Activated CD8-positive, alpha-beta memory T cell treated with anti-CD3 and anti-CD28 coated beads, Interleukin-2, amount 10 ng/mL, durations not matched to agents 7 days and 5 days (primary cell): ENCODE measurements at regions not wholly inside any gene's neighbourhood (a gene's known extent, or its start where the extent isn't known, plus 50 kb on each side); places are given as distances from the start of the nearest gene placed in this dataset.
"Not testable (repeated sequence)": the region's sequence is repeated elsewhere in the genome, so short reads cannot be mapped to it uniquely, and the experiment has no call there.

Source experiments
- ATAC-seq: fragments of 150-1000 bp; cut with Tn5 transposase; one replicate; pipeline ENCODE4 v1.10.0; 2021; ENCODE audit warnings: moderate library complexity
- CTCF ChIA-PET: fragments of 350-600 bp; sonication (Branson Sonifier 250); formaldehyde crosslinking; loops from one replicate; lab custom pipeline; 2021; ENCODE audit warnings: antibody characterized with exemption; lab: Charles Lee
- DNase-seq: peaks from one replicate; pipeline ENCODE4 v3.0.0-alpha.2; 2020
- H3K27ac Mint-ChIP-seq: one replicate; pipeline ENCODE4 v1.8.0; 2021; ENCODE audit warnings: mild to moderate bottlenecking, mixed read lengths
- H3K27me3 Mint-ChIP-seq: one replicate; pipeline ENCODE4 v1.8.0; 2021; ENCODE audit warnings: mixed read lengths
- H3K36me3 Mint-ChIP-seq: one replicate; pipeline ENCODE4 v1.8.0; 2021; ENCODE audit warnings: mild to moderate bottlenecking, mixed read lengths
- H3K4me1 Mint-ChIP-seq: one replicate; pipeline ENCODE4 v1.8.0; 2021; ENCODE audit warnings: mixed read lengths
- H3K4me3 Mint-ChIP-seq: one replicate; pipeline ENCODE4 v1.8.0; 2021; ENCODE audit warnings: mild to moderate bottlenecking, moderate library complexity, mixed read lengths
- H3K9me3 Mint-ChIP-seq: one replicate; pipeline ENCODE4 v1.8.0; 2022; ENCODE audit warnings: low read depth, mixed read lengths

GRCh38 chr3:139227827-139228226 lies 116.0 kb upstream of the MRPS22 start:
- no peak overlapping the region for H3K4me3 Mint-ChIP-seq
- H3K36me3 Mint-ChIP-seq: no peaks in the 10 kb centered on the region
- peaks cover 1% of the 10 kb centered on the region for H3K4me1 Mint-ChIP-seq
- DNase-seq (no peak), ATAC-seq (no peak)
- H3K27me3 Mint-ChIP-seq: no peaks in the 10 kb centered on the region
- CTCF ChIA-PET: no interaction called here
- no peak overlapping the region for H3K27ac Mint-ChIP-seq
- no peaks in the 10 kb centered on the region for H3K9me3 Mint-ChIP-seq

- no peaks in the 10 kb centered on the region for H3K36me3 Mint-ChIP-seq
- H3K4me3 Mint-ChIP-seq: no peak overlapping the region
- H3K27ac Mint-ChIP-seq: no peak overlapping the region
- ATAC-seq: no peak
- CTCF ChIA-PET: interaction anchor here (0.7 kb wide), 1 partner anchor 57 kb away, joined by 3 read pairs; no protein-coding TSS in a partner anchor
- H3K27me3 Mint-ChIP-seq: peaks cover 5% of the 10 kb centered on the region
- no peak for DNase-seq
- no peaks in the 10 kb centered on the region for H3K9me3 Mint-ChIP-seq
- no peaks in the 10 kb centered on the region for H3K4me1 Mint-ChIP-seq
Measured at GRCh38 chr3:139230391-139230790, 113.4 kb upstream of the MRPS22 start.

- ATAC-seq: no peak
- no peak overlapping the region for H3K27ac Mint-ChIP-seq
Measured at GRCh38 chr3:139231555-139232281, 112.1 kb upstream of the MRPS22 start.

GRCh38 chr3:139232341-139232740 lies 111.5 kb upstream of the MRPS22 start:
- H3K9me3 Mint-ChIP-seq, CTCF ChIA-PET, H3K4me1 Mint-ChIP-seq, H3K27ac Mint-ChIP-seq, ATAC-seq, DNase-seq, H3K4me3 Mint-ChIP-seq, H3K36me3 Mint-ChIP-seq: not testable (repeated sequence)
- peaks cover 10% of the 10 kb centered on the region for H3K27me3 Mint-ChIP-seq

More at GRCh38 chr3:139231555-139232281, 112.1 kb upstream of the MRPS22 start:
- no peak for DNase-seq
- no peak overlapping the region for H3K4me3 Mint-ChIP-seq
- H3K9me3 Mint-ChIP-seq: no peaks in the 10 kb centered on the region
- no peaks in the 10 kb centered on the region for H3K36me3 Mint-ChIP-seq
- H3K27me3 Mint-ChIP-seq: peaks cover 5% of the 10 kb centered on the region
- no peaks in the 10 kb centered on the region for H3K4me1 Mint-ChIP-seq
- CTCF ChIA-PET: no interaction called here

- Mint-ChIP-seq H3K27me3 (peaks cover 22% of the 10 kb centered on the region), H3K4me3 (no peak overlapping the region), H3K36me3 (no peaks in the 10 kb centered on the region), H3K27ac (no peak overlapping the region), H3K9me3 (no peaks in the 10 kb centered on the region), H3K4me1 (no peaks in the 10 kb centered on the region)
- no peak for DNase-seq
- CTCF ChIA-PET: no interaction called here
- no peak for ATAC-seq
Measured at GRCh38 chr3:139234491-139234890, 109.3 kb upstream of the MRPS22 start.

GRCh38 chr3:139235192-139235591 lies 108.6 kb upstream of the MRPS22 start:
- no peaks in the 10 kb centered on the region for H3K36me3 Mint-ChIP-seq
- H3K4me3 Mint-ChIP-seq: no peak overlapping the region
- no peak overlapping the region for H3K27ac Mint-ChIP-seq
- ATAC-seq: no peak
- H3K9me3 Mint-ChIP-seq: no peaks in the 10 kb centered on the region
- H3K27me3 Mint-ChIP-seq: peaks cover 28% of the 10 kb centered on the region
- CTCF ChIA-PET: no interaction called here
- no peaks in the 10 kb centered on the region for H3K4me1 Mint-ChIP-seq
- no peak for DNase-seq

GRCh38 chr3:139236336-139236735 lies 107.5 kb upstream of the MRPS22 start:
- CTCF ChIA-PET: no interaction called here
- H3K36me3 Mint-ChIP-seq: no peaks in the 10 kb centered on the region
- H3K9me3 Mint-ChIP-seq: no peaks in the 10 kb centered on the region
- ATAC-seq (no peak), DNase-seq (no peak)
- no peak overlapping the region for H3K27ac Mint-ChIP-seq
- no peaks in the 10 kb centered on the region for H3K4me1 Mint-ChIP-seq
- H3K27me3 Mint-ChIP-seq: peaks cover 32% of the 10 kb centered on the region
- H3K4me3 Mint-ChIP-seq: no peak overlapping the region

- CTCF ChIA-PET: no interaction called here
- no peak overlapping the region for H3K27ac Mint-ChIP-seq
- H3K4me3 Mint-ChIP-seq: no peak overlapping the region
- H3K4me1 Mint-ChIP-seq: no peaks in the 10 kb centered on the region
- H3K9me3 Mint-ChIP-seq: no peaks in the 10 kb centered on the region
- H3K27me3 Mint-ChIP-seq: peaks cover 44% of the 10 kb centered on the region
- no peaks in the 10 kb centered on the region for H3K36me3 Mint-ChIP-seq
- DNase-seq (no peak), ATAC-seq (no peak)
Measured at GRCh38 chr3:139238281-139239030, 105.4 kb upstream of the MRPS22 start.

- Mint-ChIP-seq H3K36me3 (no peaks in the 10 kb centered on the region), H3K27ac (no peak overlapping the region), H3K4me1 (no peaks in the 10 kb centered on the region), H3K4me3 (no peak overlapping the region), H3K27me3 (peaks cover 45% of the 10 kb centered on the region), H3K9me3 (no peaks in the 10 kb centered on the region)
- CTCF ChIA-PET: no interaction called here
- ATAC-seq (no peak), DNase-seq (no peak)
Measured at GRCh38 chr3:139239550-139239949, 104.3 kb upstream of the MRPS22 start.

- DNase-seq: no peak
- Mint-ChIP-seq H3K4me3 (no peak overlapping the region), H3K36me3 (no peaks in the 10 kb centered on the region), H3K9me3 (no peaks in the 10 kb centered on the region), H3K4me1 (no peaks in the 10 kb centered on the region), H3K27me3 (peaks cover 47% of the 10 kb centered on the region), H3K27ac (no peak overlapping the region)
- CTCF ChIA-PET: no interaction called here
- no peak for ATAC-seq
Measured at GRCh38 chr3:139241783-139242182, 102.0 kb upstream of the MRPS22 start.

- H3K36me3 Mint-ChIP-seq: no peaks in the 10 kb centered on the region
Measured at GRCh38 chr3:139243710-139244109, 100.1 kb upstream of the MRPS22 start.

GRCh38 chr3:139248593-139249255 lies 95.1 kb upstream of the MRPS22 start:
- CTCF ChIA-PET: no interaction called here
- H3K4me1 Mint-ChIP-seq: no peaks in the 10 kb centered on the region
- no peak overlapping the region for H3K4me3 Mint-ChIP-seq
- no peaks in the 10 kb centered on the region for H3K9me3 Mint-ChIP-seq
- no peak for ATAC-seq
- no peaks in the 10 kb centered on the region for H3K36me3 Mint-ChIP-seq
- peaks cover 29% of the 10 kb centered on the region for H3K27me3 Mint-ChIP-seq
- no peak overlapping the region for H3K27ac Mint-ChIP-seq
- no peak for DNase-seq

More at GRCh38 chr3:139243710-139244109, 100.1 kb upstream of the MRPS22 start:
- no peak for ATAC-seq
- DNase-seq: no peak
- H3K9me3 Mint-ChIP-seq: no peaks in the 10 kb centered on the region
- no peak overlapping the region for H3K4me3 Mint-ChIP-seq
- no peaks in the 10 kb centered on the region for H3K4me1 Mint-ChIP-seq
- no peak overlapping the region for H3K27ac Mint-ChIP-seq
- peaks cover 47% of the 10 kb centered on the region for H3K27me3 Mint-ChIP-seq
- CTCF ChIA-PET: no interaction called here

- Mint-ChIP-seq H3K27ac (no peak overlapping the region), H3K36me3 (no peaks in the 10 kb centered on the region), H3K9me3 (no peaks in the 10 kb centered on the region), H3K27me3 (peaks cover 24% of the 10 kb centered on the region), H3K4me3 (no peak overlapping the region), H3K4me1 (no peaks in the 10 kb centered on the region)
- ATAC-seq (no peak), DNase-seq (no peak)
- CTCF ChIA-PET: no interaction called here
Measured at GRCh38 chr3:139251529-139251928, 92.3 kb upstream of the MRPS22 start.
